ENCODE measurements at regions not wholly inside any gene's neighbourhood (a gene's known extent, or its start where the extent isn't known, plus 50 kb on each side); places are given as distances from the start of the nearest gene placed in this dataset.
"Not testable (repeated sequence)": the region's sequence is repeated elsewhere in the genome, so short reads cannot be mapped to it uniquely, and the experiment has no call there.

GRCh38 chr15:20012837-20013236 is 528.8 kb downstream of the GOLGA6L6 start:
- H3K27ac ChIP-seq; DNase-seq (ENCODE audit: low spot score); H3K4me3 ChIP-seq; H3K4me1 ChIP-seq; H3K27me3 ChIP-seq; H3K36me3 ChIP-seq; H3K9me3 ChIP-seq: not testable (repeated sequence)

- not testable (repeated sequence) for H3K27me3 ChIP-seq; H3K4me3 ChIP-seq; H3K4me1 ChIP-seq; H3K9me3 ChIP-seq; H3K27ac ChIP-seq; DNase-seq (ENCODE audit: low spot score); H3K36me3 ChIP-seq
Observed at GRCh38 chr15:20010759-20011158, 530.8 kb downstream of the GOLGA6L6 start.

DNA sequence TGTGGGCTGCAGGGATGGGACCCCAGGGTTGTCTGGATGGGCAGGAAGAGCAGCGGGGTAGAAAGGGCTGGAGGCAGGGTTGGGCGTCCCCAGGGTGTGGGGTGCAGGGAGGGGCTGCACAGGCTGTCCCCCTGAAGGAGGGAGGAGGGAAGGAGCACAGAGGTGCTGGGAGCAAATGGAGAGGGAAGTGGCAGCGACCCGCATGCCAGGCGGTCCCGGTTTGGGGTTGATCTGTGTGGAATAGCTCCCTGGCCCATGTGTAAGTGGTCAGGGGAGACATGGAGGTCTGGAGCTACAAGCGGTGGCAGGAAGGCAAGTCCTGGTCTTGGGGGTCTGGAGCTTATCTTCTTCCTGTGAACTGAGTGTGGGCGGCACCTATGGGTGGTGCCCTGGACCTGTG is 532.0 kb downstream of the GOLGA6L6 start:
- not testable (repeated sequence) for H3K9me3 ChIP-seq; H3K4me3 ChIP-seq; H3K27ac ChIP-seq; DNase-seq (ENCODE audit: low spot score); H3K27me3 ChIP-seq; H3K4me1 ChIP-seq; H3K36me3 ChIP-seq

DNA sequence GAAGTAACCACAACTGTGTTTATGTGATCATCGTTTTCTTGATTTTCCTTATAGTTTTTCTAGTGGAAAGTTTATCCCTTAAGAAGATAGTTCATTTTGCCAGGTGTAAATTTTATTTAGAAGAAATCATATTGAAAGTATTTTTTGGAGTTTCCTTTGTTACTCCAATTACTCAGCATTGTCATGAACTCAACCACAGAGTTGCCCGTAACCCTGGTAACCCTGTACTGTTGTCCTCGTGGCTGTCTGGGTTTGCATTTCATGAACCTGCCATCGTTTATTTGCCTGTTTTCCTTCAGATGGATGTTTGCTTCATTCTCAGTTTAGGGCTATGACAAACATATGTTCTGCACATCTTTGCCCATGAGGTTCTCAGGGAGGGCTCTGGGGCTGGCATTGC is 534.3 kb downstream of the GOLGA6L6 start:
- not testable (repeated sequence) for H3K27me3 ChIP-seq; H3K4me1 ChIP-seq; DNase-seq (ENCODE audit: low spot score); H3K27ac ChIP-seq; H3K9me3 ChIP-seq; H3K36me3 ChIP-seq; H3K4me3 ChIP-seq

DNA sequence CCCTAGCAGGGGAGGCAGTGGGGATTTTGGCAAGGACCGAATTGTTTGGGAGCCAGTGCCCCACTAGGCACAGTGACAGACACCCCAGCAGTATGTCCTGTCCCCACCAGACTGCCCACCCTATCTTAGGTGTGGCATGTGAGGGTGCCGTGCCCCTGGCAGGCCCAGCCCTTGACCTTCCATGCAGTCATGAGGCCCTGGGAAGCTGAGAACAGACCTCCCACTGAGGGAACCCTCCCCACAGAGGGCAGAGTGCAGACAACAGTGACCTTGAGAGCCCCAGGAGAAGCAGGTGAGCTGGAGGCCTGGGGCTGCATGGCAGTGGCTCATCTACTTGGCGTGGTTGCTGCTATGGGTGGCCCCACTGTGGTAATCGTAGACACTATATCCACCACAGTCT is 538.1 kb downstream of the GOLGA6L6 start:
- not testable (repeated sequence) for DNase-seq (ENCODE audit: low spot score); H3K27ac ChIP-seq; H3K27me3 ChIP-seq; H3K4me3 ChIP-seq; H3K9me3 ChIP-seq; H3K36me3 ChIP-seq; H3K4me1 ChIP-seq

- H3K27me3 ChIP-seq; H3K9me3 ChIP-seq; H3K4me1 ChIP-seq; H3K4me3 ChIP-seq; DNase-seq (ENCODE audit: low spot score); H3K27ac ChIP-seq; H3K36me3 ChIP-seq: not testable (repeated sequence)
Observed at GRCh38 chr15:20002560-20002959, 539.0 kb downstream of the GOLGA6L6 start.

GRCh38 chr15:19996574-19997194 is 544.9 kb downstream of the GOLGA6L6 start:
- not testable (repeated sequence) for H3K27ac ChIP-seq; DNase-seq (ENCODE audit: low spot score); H3K4me3 ChIP-seq; H3K9me3 ChIP-seq; H3K27me3 ChIP-seq; H3K36me3 ChIP-seq; H3K4me1 ChIP-seq

GRCh38 chr15:19995296-19995695 is 546.3 kb downstream of the GOLGA6L6 start:
- H3K4me3 ChIP-seq; H3K4me1 ChIP-seq; DNase-seq (ENCODE audit: low spot score); H3K27me3 ChIP-seq; H3K27ac ChIP-seq; H3K9me3 ChIP-seq; H3K36me3 ChIP-seq: not testable (repeated sequence)

GRCh38 chr15:19992428-19992827 is 549.2 kb downstream of the GOLGA6L6 start:
- H3K27me3 ChIP-seq, result no peaks in the 10 kb centered on the region
- no peak overlapping the region for H3K27ac ChIP-seq
- H3K36me3 ChIP-seq, result no peaks in the 10 kb centered on the region
- H3K4me1 ChIP-seq, result no peaks in the 10 kb centered on the region
- no peak for TF ChIP-seq CTCF (IDR thresholded peaks at IDR 0.05)
- no peaks in the 10 kb centered on the region for H3K9me3 ChIP-seq
- no peak for DNase-seq (ENCODE audit: low spot score)
- no peak overlapping the region for H3K4me3 ChIP-seq

DNA sequence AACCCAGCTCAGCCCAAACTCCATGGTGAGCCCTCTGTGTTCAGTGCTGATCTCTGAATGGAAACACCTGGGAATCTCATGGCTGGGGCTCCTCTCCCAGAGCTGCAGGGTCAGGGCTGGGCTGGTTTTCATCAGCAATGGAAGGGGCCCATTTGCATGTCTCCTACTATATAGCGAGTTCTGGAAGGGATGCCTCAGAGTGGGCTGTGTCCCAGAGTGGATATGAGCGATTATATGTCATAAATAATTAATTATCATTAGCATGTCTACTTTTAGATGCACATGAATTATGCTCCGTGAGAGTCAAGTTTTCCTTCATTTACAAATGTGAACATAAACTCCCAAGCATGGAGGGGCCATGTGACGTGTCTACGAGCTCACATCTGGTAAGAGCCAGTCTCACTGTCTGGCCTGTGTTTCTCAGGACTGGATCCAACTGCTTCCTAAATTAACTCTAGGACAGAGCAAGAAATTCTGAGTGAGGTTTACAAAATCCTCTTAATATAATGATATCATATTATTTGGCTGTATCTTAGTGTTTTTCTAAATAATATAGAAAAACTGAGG is 553.4 kb downstream of the GOLGA6L6 start:
- TF ChIP-seq CTCF (IDR thresholded peaks at IDR 0.05), result no peak
- DNase-seq (ENCODE audit: low spot score), result no peak
- Histone ChIP-seq H3K4me1 (no peaks in the 10 kb centered on the region), H3K9me3 (no peaks in the 10 kb centered on the region), H3K4me3 (no peak overlapping the region), H3K36me3 (no peaks in the 10 kb centered on the region), H3K27ac (no peak overlapping the region), H3K27me3 (no peaks in the 10 kb centered on the region)
